NOMO-1 treated with dmso at 0.1 percent for 144 hours (cell line): ENCODE measurements at regions not wholly inside any gene's neighbourhood (a gene's known extent, or its start where the extent isn't known, plus 50 kb on each side); places are given as distances from the start of the nearest gene placed in this dataset.

Source experiments
- DNase-seq: peaks from one replicate; lab custom pipeline; 2025; ENCODE audit not compliant: unreplicated experiment; lab: John Stamatoyannopoulos, UW

DNA sequence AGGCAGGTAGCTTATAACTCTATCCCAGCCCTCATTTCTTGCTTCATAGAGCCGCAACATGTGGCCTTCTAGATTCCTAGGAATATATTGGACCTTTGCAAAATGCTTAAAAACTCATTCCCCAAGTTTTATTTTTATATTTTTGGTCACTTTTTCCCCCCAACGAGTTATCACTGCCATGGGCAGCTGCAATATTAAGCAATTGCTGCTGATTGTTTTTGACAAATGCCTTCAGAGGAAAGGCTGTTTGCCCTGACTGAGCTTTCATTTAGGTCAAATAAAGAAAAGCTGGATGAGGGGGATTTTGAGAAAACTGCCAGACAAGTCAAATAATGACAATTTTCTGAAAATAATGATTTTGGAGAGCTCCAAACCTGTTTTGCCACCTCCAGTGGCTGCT, 976.9 kb upstream of the MBL2 start:
- DNase-seq, result no peak

DNA sequence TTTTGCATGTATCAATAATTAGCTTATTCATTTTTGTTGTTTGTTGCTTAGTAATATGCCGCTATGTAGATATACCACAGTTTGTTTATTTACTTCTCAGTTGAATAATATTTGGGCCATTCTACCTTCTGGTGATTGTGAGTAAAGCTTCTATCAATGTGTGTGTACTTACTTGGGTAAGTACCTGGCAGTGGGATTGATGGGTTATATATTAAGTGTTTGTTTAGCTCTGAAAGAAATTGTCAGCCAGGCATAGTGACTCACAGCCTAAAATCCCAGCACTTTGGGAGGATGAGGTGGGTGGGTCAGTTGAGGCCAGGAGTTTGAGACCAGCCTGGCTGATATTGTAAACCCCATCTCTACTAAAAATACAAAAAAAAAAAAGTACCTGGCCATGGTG, 975.7 kb upstream of the MBL2 start:
- DNase-seq, result no peak

- DNase-seq, result no peak
These were observed 972.2 kb upstream of the MBL2 start for GRCh38 chr10:53744746-53745145.

GRCh38 chr10:53744176-53744575, 971.6 kb upstream of the MBL2 start:
- DNase-seq, result no peak

GRCh38 chr10:53737132-53737531, 964.5 kb upstream of the MBL2 start:
- no peak for DNase-seq

- DNase-seq, result no peak
These were observed 954.3 kb upstream of the MBL2 start for GRCh38 chr10:53726921-53727320.

DNA sequence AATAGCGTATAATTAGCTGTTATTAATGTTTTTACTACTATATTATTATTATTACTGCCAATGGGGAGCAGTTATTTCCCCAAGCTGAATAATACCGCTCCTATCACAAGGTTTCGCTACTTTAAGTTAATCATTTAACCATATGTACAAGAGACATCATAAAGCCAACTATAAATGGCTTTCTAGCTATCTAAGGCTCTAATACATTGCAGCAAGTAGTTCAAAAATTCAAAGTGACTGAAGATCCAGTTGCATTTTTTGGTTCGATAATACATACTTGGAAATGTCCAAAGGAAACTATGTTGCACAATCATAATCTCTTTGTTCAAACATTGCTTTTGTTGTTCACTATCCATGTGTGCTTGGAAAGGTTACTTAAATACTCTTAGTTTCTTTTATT, 952.0 kb upstream of the MBL2 start:
- no peak for DNase-seq

DNA sequence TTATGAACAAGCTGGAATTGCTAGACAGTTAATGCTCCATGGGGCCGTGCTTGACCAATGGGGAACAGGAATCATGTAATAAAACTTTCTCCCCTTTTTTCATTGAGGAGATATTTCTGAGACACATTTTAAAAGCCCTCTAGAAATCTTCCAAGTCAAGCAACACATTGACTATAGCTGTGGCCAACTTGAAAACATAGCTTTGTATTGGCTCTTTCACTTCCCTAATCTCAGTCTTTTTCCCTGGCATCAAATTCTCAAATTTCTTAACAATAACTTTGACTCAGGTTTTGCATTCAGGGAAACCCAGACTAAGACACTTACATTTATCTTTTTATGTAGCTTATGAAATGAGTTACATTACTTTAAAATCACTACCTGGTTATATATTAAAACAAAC, 947.1 kb upstream of the MBL2 start:
- no peak for DNase-seq

- no peak for DNase-seq
These were observed 943.6 kb upstream of the MBL2 start for GRCh38 chr10:53716156-53716555.

DNA sequence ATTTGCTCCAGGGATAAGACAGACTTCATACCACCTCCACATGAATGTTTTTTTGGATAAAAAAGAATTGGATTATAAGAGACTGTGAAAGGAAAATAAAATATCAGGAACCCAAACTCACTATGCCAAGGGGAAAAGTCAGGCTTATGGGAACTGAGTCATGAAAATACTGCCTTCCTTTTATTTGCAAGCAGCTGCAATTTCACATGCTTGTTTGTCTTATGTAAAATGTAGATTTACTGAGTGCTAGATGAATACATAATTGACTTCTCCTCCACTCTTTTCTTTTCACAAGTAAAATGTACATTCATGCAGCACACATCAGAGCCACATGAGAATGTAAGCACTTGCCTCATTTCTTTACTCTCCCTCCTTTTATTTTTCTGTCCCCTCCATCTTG, 940.8 kb upstream of the MBL2 start:
- DNase-seq, result no peak

GRCh38 chr10:53702489-53702888, 929.9 kb upstream of the MBL2 start:
- no peak for DNase-seq

DNA sequence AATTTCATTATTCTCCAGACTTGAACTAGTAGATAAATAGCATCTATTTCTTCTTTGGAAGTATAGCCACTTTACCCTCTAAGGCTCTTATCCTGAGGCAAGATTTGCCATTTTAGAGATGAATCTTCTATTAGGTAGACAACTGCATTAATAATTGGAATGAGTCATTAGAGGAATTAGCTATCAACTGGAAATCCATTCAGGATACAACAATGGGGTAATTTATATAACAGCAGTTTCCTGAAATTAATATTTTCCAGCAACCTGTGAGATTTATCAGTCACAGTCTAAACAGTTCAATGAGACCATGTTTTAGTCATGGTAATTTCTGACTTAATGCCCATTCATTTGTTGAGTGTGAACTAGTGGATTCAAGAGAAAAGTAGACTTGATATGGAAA, 928.6 kb upstream of the MBL2 start:
- DNase-seq, result no peak

GRCh38 chr10:53700278-53700677, 927.7 kb upstream of the MBL2 start:
- DNase-seq, result no peak

- no peak for DNase-seq
These were observed 927.1 kb upstream of the MBL2 start for GRCh38 chr10:53699684-53700083.

DNA sequence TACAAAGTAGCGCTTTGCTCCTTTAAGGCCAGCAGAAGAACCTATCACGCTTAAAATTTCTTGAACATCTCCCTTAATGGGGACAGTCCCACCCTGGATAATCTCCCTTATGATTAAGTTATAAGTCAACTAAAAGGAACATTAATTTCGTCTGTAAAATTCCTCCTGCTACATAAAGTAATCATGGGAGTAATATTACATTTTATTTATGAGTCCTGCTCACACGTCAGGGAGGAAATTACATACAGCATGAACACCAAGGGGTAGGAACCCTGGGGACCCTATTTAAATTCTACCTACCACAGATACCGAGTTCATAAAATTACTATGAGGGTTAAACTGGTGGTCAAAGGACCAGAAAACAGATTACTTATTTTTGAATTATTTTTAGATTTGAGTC, 926.6 kb upstream of the MBL2 start:
- DNase-seq, result no peak

GRCh38 chr10:53697038-53697437, 924.5 kb upstream of the MBL2 start:
- DNase-seq, result no peak

- no peak for DNase-seq
These were observed 918.1 kb upstream of the MBL2 start for GRCh38 chr10:53690524-53691240.

DNA sequence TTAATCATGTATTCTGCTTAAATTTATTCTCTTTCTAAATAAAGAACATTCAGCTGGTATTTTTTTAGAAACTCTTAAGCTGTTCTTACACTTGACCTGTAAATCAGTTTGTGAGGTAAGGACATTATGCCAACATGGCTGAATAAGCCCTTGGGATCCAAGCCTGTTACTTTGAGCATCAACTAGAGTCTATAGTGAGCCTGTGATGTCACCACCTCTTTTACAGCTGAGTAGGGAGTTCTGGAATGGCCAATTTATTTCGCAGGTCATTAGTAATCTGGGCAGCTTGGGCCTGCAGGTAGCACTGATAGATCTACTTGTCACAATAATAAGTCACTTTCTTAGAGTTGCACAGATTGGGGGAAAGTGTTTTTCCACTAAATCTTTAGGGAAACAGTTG, 915.2 kb upstream of the MBL2 start:
- DNase-seq, result no peak

DNA sequence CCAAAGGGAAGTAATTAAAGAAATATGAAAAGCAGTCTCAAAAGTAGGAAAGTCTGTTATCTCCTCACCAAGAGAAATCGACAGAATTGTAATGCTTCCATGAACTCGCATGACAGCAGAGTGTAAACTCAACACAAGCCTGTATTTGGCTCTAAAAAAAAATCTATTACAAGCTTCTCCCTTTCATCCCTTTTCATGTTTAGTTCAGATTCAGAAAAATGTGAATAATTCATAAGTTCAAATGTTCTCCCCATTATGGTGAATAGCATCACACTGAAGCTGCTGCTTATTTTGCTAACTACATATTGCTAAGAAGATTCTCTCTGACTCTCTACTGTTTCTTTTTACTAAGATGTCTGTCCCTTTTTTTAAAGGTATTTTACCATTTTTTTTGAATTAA, 910.3 kb upstream of the MBL2 start:
- no peak for DNase-seq

- no peak for DNase-seq
These were observed 909.9 kb upstream of the MBL2 start for GRCh38 chr10:53682458-53682857.

- no peak for DNase-seq
These were observed 907.1 kb upstream of the MBL2 start for GRCh38 chr10:53679666-53680065.

- no peak for DNase-seq
These were observed 902.6 kb upstream of the MBL2 start for GRCh38 chr10:53675177-53675576.

DNA sequence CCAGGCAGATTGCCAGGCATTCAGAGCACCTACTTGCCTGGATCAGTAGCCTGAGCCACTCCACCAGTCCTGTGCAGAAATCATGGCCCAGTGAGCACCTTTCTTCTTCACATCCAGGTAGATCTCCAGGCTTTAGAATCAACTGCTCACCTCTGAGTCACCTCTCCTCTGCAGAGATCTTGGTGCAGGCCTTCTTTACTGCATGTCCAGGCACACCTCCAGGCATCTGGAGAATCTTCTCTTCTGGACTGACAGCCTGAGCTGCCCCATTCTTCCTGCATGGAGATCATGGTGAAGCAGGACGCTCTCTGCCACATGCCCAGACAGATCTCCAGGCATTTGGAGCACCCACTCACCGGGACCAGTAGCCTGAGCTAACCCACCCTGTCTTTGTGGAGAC, 894.5 kb upstream of the MBL2 start:
- DNase-seq, result no peak
